H1 (cell line): ENCODE measurements at regions not wholly inside any gene's neighbourhood (a gene's known extent, or its start where the extent isn't known, plus 50 kb on each side); places are given as distances from the start of the nearest gene placed in this dataset.

Experiments
- CTCF ChIA-PET: fragments of 300-600 bp; sonication (Branson Sonifier 250); formaldehyde crosslinking; loops from one replicate; lab custom pipeline; 2021; ENCODE audit not compliant: partially characterized antibody; lab: Charles Lee
- POLR2A ChIA-PET: fragments of 300-600 bp; sonication (Branson Sonifier 250); formaldehyde crosslinking; loops from one replicate; lab custom pipeline; 2021; ENCODE audit warnings: inconsistent platforms; ENCODE audit not compliant: partially characterized antibody; lab: Charles Lee
- DNase-seq, 2 experiments: peaks; one replicate each; pipeline versions ENCODE4 v3.0.0 to v3.0.0-alpha.2; 2010 to 2022; ENCODE audit warnings: low spot score in 2 of 2, low read depth in 1 of 2, mixed read lengths in 1 of 2
- FAIRE-seq: peaks from 2 replicates; lab custom pipeline; 2011; peaks lifted over from hg19 to GRCh38; lab: Jason Lieb, UNC
- H2AFZ ChIP-seq: 2 replicates; pipeline ENCODE4 v1.8.1; 2012; ENCODE audit warnings: low read length, inconsistent platforms
- H2AK5ac ChIP-seq: 2 replicates; pipeline ENCODE4 v1.6.1; 2013; ENCODE audit warnings: low read depth, low read length
- H2BK120ac ChIP-seq: replicated peaks from 2 replicates; pipeline ENCODE3; 2013; ENCODE audit warnings: low read depth, low read length, inconsistent platforms
- H2BK12ac ChIP-seq: 2 replicates; pipeline ENCODE4 v1.6.1; 2013; ENCODE audit warnings: low read depth, low read length
- H2BK15ac ChIP-seq: 2 replicates; pipeline ENCODE4 v1.6.1; 2013; ENCODE audit warnings: low read length
- H2BK20ac ChIP-seq: 2 replicates; pipeline ENCODE4 v1.6.1; 2013; ENCODE audit warnings: low read length
- H2BK5ac ChIP-seq: 2 replicates; pipeline ENCODE4 v1.6.1; 2013; ENCODE audit warnings: low read depth, low read length
- H3K14ac ChIP-seq: 2 replicates; pipeline ENCODE4 v1.6.1; 2013; ENCODE audit warnings: inconsistent platforms; ENCODE audit not compliant: insufficient read length
- H3K18ac ChIP-seq: 2 replicates; pipeline ENCODE4 v1.6.1; 2013; ENCODE audit warnings: low read length; ENCODE audit errors: extremely low read depth
- H3K23ac ChIP-seq: 2 replicates; pipeline ENCODE4 v1.6.1; 2013; ENCODE audit warnings: inconsistent platforms; ENCODE audit not compliant: insufficient read length
- H3K23me2 ChIP-seq: 2 replicates; pipeline ENCODE4 v1.6.1; 2013; ENCODE audit warnings: low read depth, low read length
- H3K27ac ChIP-seq: 2 replicates; pipeline ENCODE4 v1.6.1; 2011; ENCODE audit warnings: low read depth, low read length, inconsistent platforms
- H3K27me3 ChIP-seq, 4 experiments: replicated peaks in 1 of 4; 1 replicate in 1 of 4; 2 replicates in 3 of 4; pipeline versions ENCODE4 v1.6.1 to v1.8.1; 2011 to 2013; ENCODE audit warnings: low read length in 3 of 4, mild to moderate bottlenecking in 3 of 4, inconsistent platforms in 2 of 4, mixed read lengths in 2 of 4, moderate library complexity in 1 of 4; ENCODE audit not compliant: control insufficient read depth in 3 of 4, insufficient read depth in 3 of 4; ENCODE audit errors: extremely low read depth in 1 of 4
- H3K36me3 ChIP-seq, 4 experiments: 2 replicates each; pipeline versions ENCODE4 v1.6.1 to v1.8.1; 2011 to 2013; ENCODE audit warnings: mild to moderate bottlenecking in 4 of 4, low read length in 3 of 4, moderate library complexity in 2 of 4, control low read depth in 1 of 4, inconsistent platforms in 1 of 4; ENCODE audit not compliant: insufficient read depth in 4 of 4, control insufficient read depth in 2 of 4
- H3K4ac ChIP-seq: replicated peaks from 2 replicates; pipeline ENCODE3; 2013; ENCODE audit warnings: low read length, low read depth, mixed read lengths, inconsistent platforms; ENCODE audit not compliant: insufficient read length
- H3K4me1 ChIP-seq, 4 experiments: replicated peaks in 1 of 4; 1 replicate in 1 of 4; 2 replicates in 3 of 4; pipeline versions ENCODE4 v1.6.1 to v1.8.1; 2011 to 2013; ENCODE audit warnings: low read length in 3 of 4, inconsistent platforms in 2 of 4, mixed read lengths in 1 of 4; ENCODE audit not compliant: insufficient read depth in 4 of 4, control insufficient read depth in 3 of 4
- H3K4me2 ChIP-seq, 2 experiments: 2 replicates each; pipeline versions ENCODE4 v1.6.1 to v1.8.1; 2011 to 2013; ENCODE audit warnings: low read depth in 2 of 2, low read length in 2 of 2, control low read depth in 1 of 2, inconsistent platforms in 1 of 2, mild to moderate bottlenecking in 1 of 2; ENCODE audit not compliant: insufficient read depth in 1 of 2
- H3K4me3 ChIP-seq, 4 experiments: fragments of 200-600, 300-600 bp in 1 of 4; sonication (generic), shearing (Covaris generic), sonication (Bioruptor Twin) in 1 of 4; 2 replicates each; pipeline versions ENCODE4 v1.5.1 to v1.8.1; 2011 to 2016; ENCODE audit warnings: low read length in 4 of 4, low read depth in 3 of 4, control low read depth in 2 of 4, inconsistent platforms in 2 of 4, mild to moderate bottlenecking in 2 of 4, mixed read lengths in 1 of 4, moderate library complexity in 1 of 4; ENCODE audit not compliant: insufficient read depth in 2 of 4; ENCODE audit errors: extremely low read depth in 1 of 4
- H3K56ac ChIP-seq: replicated peaks from 2 replicates; pipeline ENCODE3; 2013; ENCODE audit warnings: low read depth, mild to moderate bottlenecking, mixed read lengths, low read length, inconsistent platforms; ENCODE audit not compliant: insufficient read length
- H3K79me1 ChIP-seq: 2 replicates; pipeline ENCODE4 v1.6.1; 2013; ENCODE audit warnings: low read depth, low read length, control low read depth
- H3K79me2 ChIP-seq, 2 experiments: 2 replicates each; pipeline versions ENCODE4 v1.6.1 to v1.8.1; 2012 to 2013; ENCODE audit warnings: low read length in 2 of 2, mild to moderate bottlenecking in 2 of 2, inconsistent platforms in 1 of 2; ENCODE audit not compliant: insufficient read depth in 2 of 2, control insufficient read depth in 1 of 2
- H3K9ac ChIP-seq, 4 experiments: replicated peaks in 1 of 4; 1 replicate in 1 of 4; 2 replicates in 3 of 4; pipeline versions ENCODE4 v1.6.1 to v1.8.1; 2011 to 2013; ENCODE audit warnings: low read depth in 3 of 4, low read length in 3 of 4, control low read depth in 2 of 4, mild to moderate bottlenecking in 2 of 4, moderate library complexity in 2 of 4, inconsistent platforms in 1 of 4; ENCODE audit errors: extremely low read depth in 1 of 4
- H3K9me3 ChIP-seq, 2 experiments: 2 replicates each; pipeline versions ENCODE4 v1.6.1 to v1.8.1; 2012 to 2013; ENCODE audit warnings: mild to moderate bottlenecking in 2 of 2, moderate library complexity in 2 of 2, control low read depth in 1 of 2, inconsistent platforms in 1 of 2, low read depth in 1 of 2, low read length in 1 of 2, mixed read lengths in 1 of 2; ENCODE audit not compliant: insufficient read depth in 2 of 2
- H4K20me1 ChIP-seq, 2 experiments: replicated peaks in 1 of 2; 2 replicates each; pipeline versions ENCODE3 to v1.8.1; 2011 to 2013; ENCODE audit warnings: inconsistent platforms in 2 of 2, low read length in 2 of 2, mild to moderate bottlenecking in 1 of 2; ENCODE audit not compliant: insufficient read depth in 2 of 2, control insufficient read depth in 1 of 2
- H4K5ac ChIP-seq: 2 replicates; pipeline ENCODE4 v1.6.1; 2013; ENCODE audit warnings: low read length, low read depth, mixed read lengths, inconsistent platforms; ENCODE audit not compliant: insufficient read length
- H4K8ac ChIP-seq: 2 replicates; pipeline ENCODE4 v1.8.0; 2013; ENCODE audit warnings: mild to moderate bottlenecking, moderate library complexity, low read length, inconsistent platforms; ENCODE audit not compliant: insufficient read depth; ENCODE audit errors: extremely low read depth
- H4K91ac ChIP-seq: replicated peaks from 2 replicates; pipeline ENCODE3; 2013; ENCODE audit warnings: low read length, mixed read lengths, inconsistent platforms; ENCODE audit not compliant: insufficient read length
- ATF3 ChIP-seq: IDR thresholded peaks from 2 replicates; pipeline ENCODE4 v1.6.1; 2011; ENCODE audit warnings: low read depth, mild to moderate bottlenecking, low read length; ENCODE audit not compliant: insufficient read depth
- CBX5 ChIP-seq: fragments of 300-800, 300-1000 bp; sonication (generic); IDR thresholded peaks from 2 replicates; pipeline ENCODE4 v1.7.1; 2016; ENCODE audit warnings: antibody characterized with exemption, low read length, low read depth
- CBX8 ChIP-seq: fragments of 300-800, 300-1000 bp; sonication (generic); IDR thresholded peaks from 2 replicates; pipeline ENCODE4 v1.7.1; 2016; ENCODE audit warnings: low read depth, low read length, borderline replicate concordance
- CTBP2 ChIP-seq: IDR thresholded peaks from 2 replicates; pipeline ENCODE4 v1.7.0; 2011; ENCODE audit warnings: borderline replicate concordance, mild to moderate bottlenecking, moderate library complexity, mixed read lengths, low read length; ENCODE audit not compliant: insufficient read depth, insufficient read length
- KDM1A ChIP-seq: fragments of 200-600, 300-600 bp; sonication (generic); IDR thresholded peaks from 2 replicates; pipeline ENCODE4 v1.7.1; 2016; ENCODE audit warnings: mild to moderate bottlenecking, low read length, borderline replicate concordance
- KDM4A ChIP-seq: IDR thresholded peaks from one replicate; pipeline ENCODE4 v1.7.1; 2012; ENCODE audit warnings: low read depth, mild to moderate bottlenecking, moderate library complexity, low read length, inconsistent platforms; ENCODE audit not compliant: severe bottlenecking
- MAFK ChIP-seq: IDR thresholded peaks from 2 replicates; pipeline ENCODE4 v1.6.1; 2012; ENCODE audit warnings: low read depth, mild to moderate bottlenecking, improper control_type of control experiment, low read length
- PHF8 ChIP-seq: fragments of 200-600 bp; sonication (generic); conservative IDR thresholded peaks from 2 replicates; pipeline ENCODE4 v1.7.1; 2012; ENCODE audit warnings: low read depth, mild to moderate bottlenecking, inconsistent platforms, low read length, moderate library complexity
- RAD21 ChIP-seq, 2 experiments: IDR thresholded peaks in 1 of 2; conservative IDR thresholded peaks in 1 of 2; 2 replicates each; pipeline ENCODE4 v1.6.1; 2011; ENCODE audit warnings: low read depth in 2 of 2, low read length in 2 of 2, improper control_type of control experiment in 1 of 2, inconsistent platforms in 1 of 2, mild to moderate bottlenecking in 1 of 2, moderate library complexity in 1 of 2
- SP1 ChIP-seq: IDR thresholded peaks from 2 replicates; pipeline ENCODE4 v1.6.1; 2011; ENCODE audit warnings: low read depth, low read length
- SP2 ChIP-seq: IDR thresholded peaks from 2 replicates; pipeline ENCODE4 v1.6.1; 2012; ENCODE audit warnings: mild to moderate bottlenecking, low read length, inconsistent platforms
- SP4 ChIP-seq: IDR thresholded peaks from 2 replicates; pipeline ENCODE4 v1.6.1; 2012; ENCODE audit warnings: low read length, inconsistent platforms
- WGBS, 2 experiments: shearing (Covaris generic) in 1 of 2; methylation state at CpG; one replicate each; pipeline versions ENCODE4 v1.1.6 to v1.1.7; 2013 to 2015; ENCODE audit warnings: low lambda C conversion rate in 2 of 2, mixed read lengths in 2 of 2, inconsistent platforms in 1 of 2, low coverage in 1 of 2, missing lambda C conversion rate in 1 of 2; ENCODE audit not compliant: insufficient replicate concordance in 2 of 2, insufficient coverage in 1 of 2, insufficient read length in 1 of 2; ENCODE audit errors: extremely low coverage in 1 of 2, missing lambda C conversion rate in 1 of 2; 5-methylcytosine and 5-hydroxymethylcytosine counted together
- TF ChIP-seq, protein P1 (sequence below): IDR thresholded peaks from 2 replicates; pipeline ENCODE4 v1.6.1; 2012; ENCODE audit warnings: inconsistent platforms

DNA sequence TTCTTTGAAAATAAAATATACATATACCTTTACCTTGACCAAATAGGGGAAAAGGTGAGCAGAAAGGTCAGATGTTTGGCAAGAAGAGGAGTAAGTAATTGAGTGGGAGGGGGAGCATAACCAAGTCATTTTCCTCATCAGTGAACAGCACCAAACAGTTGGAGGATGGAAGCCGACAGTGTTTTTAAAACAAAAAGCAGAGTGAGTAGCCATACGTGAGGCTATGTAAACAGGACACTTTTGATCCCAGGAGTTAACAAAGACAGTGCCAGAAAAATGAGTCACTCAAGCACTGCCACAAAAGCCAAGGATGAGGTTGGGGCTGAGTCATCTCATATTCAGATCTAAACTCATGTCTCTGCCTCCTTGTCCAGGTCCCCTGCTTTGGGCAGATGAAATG, 734.7 kb downstream of the KCNA4 start:
- Histone ChIP-seq H4K91ac (no peak overlapping the region), H3K27me3 (no peaks in the 10 kb centered on the region), H4K20me1 (no peaks in the 10 kb centered on the region), H3K4me1 (no peaks in the 10 kb centered on the region), H2AFZ (0 out of 2 replicates have a peak overlapping the region, but pooled peaks have one; percentile 59), H3K23me2 (no peaks in the 10 kb centered on the region), H3K56ac (no peak overlapping the region), H3K4me2 (no peak overlapping the region), H2BK15ac (no peak overlapping the region), H3K23ac (no peak overlapping the region), H2AK5ac (no peak overlapping the region), H3K9ac (no peak overlapping the region), H3K9me3 (no peaks in the 10 kb centered on the region), H4K8ac (no peak overlapping the region), H3K79me2 (no peaks in the 10 kb centered on the region), H2BK5ac (no peak overlapping the region), H4K5ac (no peak overlapping the region), H3K27ac (no peak overlapping the region), H3K18ac (no peak overlapping the region), H2BK12ac (no peak overlapping the region), H2BK20ac (no peak overlapping the region), H3K36me3 (no peaks in the 10 kb centered on the region), H2BK120ac (no peak overlapping the region), H3K4ac (no peak overlapping the region), H3K4me3 (no peak overlapping the region), H3K14ac (no peak overlapping the region), H3K79me1 (no peaks in the 10 kb centered on the region)
- DNase-seq (no peak), FAIRE-seq (peak; percentile 7)
- POLR2A ChIA-PET = no interaction called here
- 93% methylated on average over 2 of the region's 2 CpGs; no CpG with 5 or more reads in 1 of the 2 experiments for WGBS, 2 experiments
- CTCF ChIA-PET = interaction anchor here (1.0 kb wide), 1 partner anchor 10 kb away, joined by 3 read pairs; no protein-coding TSS in a partner anchor
- TF ChIP-seq KDM1A = no peak
- TF ChIP-seq SP1 = no peak
- TF ChIP-seq ATF3 = no peak
- no peak for TF ChIP-seq MAFK
- TF ChIP-seq, protein P1, sequence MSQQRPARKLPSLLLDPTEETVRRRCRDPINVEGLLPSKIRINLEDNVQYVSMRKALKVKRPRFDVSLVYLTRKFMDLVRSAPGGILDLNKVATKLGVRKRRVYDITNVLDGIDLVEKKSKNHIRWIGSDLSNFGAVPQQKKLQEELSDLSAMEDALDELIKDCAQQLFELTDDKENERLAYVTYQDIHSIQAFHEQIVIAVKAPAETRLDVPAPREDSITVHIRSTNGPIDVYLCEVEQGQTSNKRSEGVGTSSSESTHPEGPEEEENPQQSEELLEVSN = no peak
- no peak for TF ChIP-seq SP4
- TF ChIP-seq CBX5 = no peak
- no peak for TF ChIP-seq PHF8
- no peak for TF ChIP-seq RAD21 (IDR thresholded peaks at IDR 0.05 in 1 of 2, conservative IDR thresholded peaks at IDR 0.05 in 1 of 2; ENCODE audit: low read depth in 2 of 2, low read length in 2 of 2)
- TF ChIP-seq CBX8 = no peak
- TF ChIP-seq CTBP2 = no peak
- TF ChIP-seq KDM4A = no peak
- no peak for TF ChIP-seq SP2
